ENCODE measurements at regions not wholly inside any gene's neighbourhood (a gene's known extent, or its start where the extent isn't known, plus 50 kb on each side); places are given as distances from the start of the nearest gene placed in this dataset.

GRCh38 chr11:11020747-11021149 lies 162.9 kb upstream of the ZBED5 start:
- intact Hi-C loops (cut with micrococcal nuclease), result no loop called here

GRCh38 chr11:11020219-11020726 lies 162.4 kb upstream of the ZBED5 start:
- H3K36me3 ChIP-seq (ENCODE audit: control insufficient read depth in 2 of 2, extremely low read depth in 1 of 2, insufficient read depth in 2 of 2, low read length in 2 of 2), result no peaks in the 10 kb centered on the region
- H3K4me2 ChIP-seq (ENCODE audit: insufficient read depth, low read length), result no peak overlapping the region
- no peak overlapping the region for H3K4me3 ChIP-seq (replicated peaks in 1 of 3; ENCODE audit: insufficient read depth in 1 of 3, low read depth in 1 of 3, low read length in 3 of 3)
- no peak overlapping the region for H2AFZ ChIP-seq (ENCODE audit: low read depth, low read length)
- no peaks in the 10 kb centered on the region for H3K79me2 ChIP-seq (ENCODE audit: control insufficient read depth, insufficient read depth, low read length)
- BruUV-seq (replicated peaks), result no TSS peak
- dilution Hi-C loops (cut with MboI; ENCODE audit: extremely low pct_ligation_motif_present, low sequenced_read_pairs), result no loop called here
- CTCF ChIA-PET, result interaction anchor here (0.9 to 2.5 kb wide), 15 partner anchors 7 to 768 kb away, joined by 3 to 83 read pairs (median 5); no protein-coding TSS in a partner anchor
- DNase-seq (ENCODE audit: low read depth, low spot score), result no peak
- H3K4me1 ChIP-seq (ENCODE audit: control insufficient read depth, extremely low read depth, insufficient read depth, low read length), result peaks cover 15% of the 10 kb centered on the region
- no peak overlapping the region for H3K9ac ChIP-seq (replicated peaks; ENCODE audit: extremely low read depth, insufficient read depth, low read length)
- intact Hi-C loops (cut with micrococcal nuclease), result no loop called here
- no peaks in the 10 kb centered on the region for H4K20me1 ChIP-seq (replicated peaks; ENCODE audit: control insufficient read depth, extremely low read depth, insufficient read depth, low read length)
- TF ChIP-seq POLR2AphosphoS5 (IDR thresholded peaks at IDR 0.05; ENCODE audit: insufficient read depth, low read depth, low read length), result no peak
- TF ChIP-seq POLR2A (IDR thresholded peaks at IDR 0.05; ENCODE audit: low read depth, low read length), result no peak
- no peak for TF ChIP-seq MAX (IDR thresholded peaks at IDR 0.05; ENCODE audit: insufficient read depth, insufficient read length)
- TF ChIP-seq EZH2 (IDR thresholded peaks at IDR 0.05; ENCODE audit: borderline replicate concordance, low read depth, low read length, severe bottlenecking), result no peak
- no peak for TF ChIP-seq JUN (IDR thresholded peaks at IDR 0.05; ENCODE audit: borderline replicate concordance, insufficient read depth, insufficient read length, low read depth)
- no peak for TF ChIP-seq FOS (IDR thresholded peaks at IDR 0.05; ENCODE audit: borderline replicate concordance, insufficient read depth, low read length)
- no peak for TF ChIP-seq GATA2 (IDR thresholded peaks at IDR 0.05; ENCODE audit: insufficient read depth, insufficient read length, low read depth, low read length)
- no peaks in the 10 kb centered on the region for H3K9me3 ChIP-seq (replicated peaks; ENCODE audit: control insufficient read depth, insufficient read depth, low read length)
- H3K27ac ChIP-seq (ENCODE audit: insufficient read depth, low read depth, low read length), result no peak overlapping the region
- H3K27me3 ChIP-seq (ENCODE audit: control insufficient read depth in 2 of 2, insufficient read depth in 2 of 2, low read length in 2 of 2), result peaks cover 7 to 16% of the 10 kb centered on the region in 2 experiments
- FAIRE-seq, result no peak
- POLR2A ChIA-PET, result interaction anchor here (2.2 kb wide), 1 partner anchor 212 kb away, joined by 10 read pairs; the partner anchor contains the start of gene EIF4G2
- H3K9me1 ChIP-seq (replicated peaks; ENCODE audit: control insufficient read depth, extremely low read depth, insufficient read depth, low read length), result no peaks in the 10 kb centered on the region

More at GRCh38 chr11:11020747-11021149, 162.9 kb upstream of the ZBED5 start:
- dilution Hi-C loops (cut with MboI; ENCODE audit: extremely low pct_ligation_motif_present, low sequenced_read_pairs), result no loop called here
- BruUV-seq (replicated peaks), result no TSS peak
- no peak for TF ChIP-seq CTCF (IDR thresholded peaks at IDR 0.05; ENCODE audit: extremely low read depth in 1 of 2, insufficient read depth in 1 of 2, low read depth in 1 of 2, low read length in 2 of 2)
- Histone ChIP-seq H4K20me1 (replicated peaks; ENCODE audit: control insufficient read depth, extremely low read depth, insufficient read depth, low read length) (no peaks in the 10 kb centered on the region), H3K4me3 (replicated peaks in 1 of 3; ENCODE audit: insufficient read depth in 1 of 3, low read depth in 1 of 3, low read length in 3 of 3) (no peak overlapping the region), H3K27ac (ENCODE audit: insufficient read depth, low read depth, low read length) (no peak overlapping the region), H3K4me1 (ENCODE audit: control insufficient read depth, extremely low read depth, insufficient read depth, low read length) (peaks cover 19% of the 10 kb centered on the region), H3K4me2 (ENCODE audit: insufficient read depth, low read length) (no peak overlapping the region), H3K27me3 (ENCODE audit: control insufficient read depth in 2 of 2, insufficient read depth in 2 of 2, low read length in 2 of 2) (peaks cover 7 to 13% of the 10 kb centered on the region in 2 experiments), H3K9me1 (replicated peaks; ENCODE audit: control insufficient read depth, extremely low read depth, insufficient read depth, low read length) (no peaks in the 10 kb centered on the region), H3K36me3 (ENCODE audit: control insufficient read depth in 2 of 2, extremely low read depth in 1 of 2, insufficient read depth in 2 of 2, low read length in 2 of 2) (no peaks in the 10 kb centered on the region), H3K9me3 (replicated peaks; ENCODE audit: control insufficient read depth, insufficient read depth, low read length) (no peaks in the 10 kb centered on the region), H3K79me2 (ENCODE audit: control insufficient read depth, insufficient read depth, low read length) (no peaks in the 10 kb centered on the region), H2AFZ (ENCODE audit: low read depth, low read length) (no peak overlapping the region), H3K9ac (replicated peaks; ENCODE audit: extremely low read depth, insufficient read depth, low read length) (no peak overlapping the region)
- ChIA-PET POLR2A (interaction anchor here (1.3 to 2.2 kb wide), 2 partner anchors 212 to 228 kb away, joined by 4 to 10 read pairs; partner anchors contain the start of gene EIF4G2), CTCF (interaction anchor here (0.9 to 2.5 kb wide), 17 partner anchors 10 to 767 kb away, joined by 3 to 83 read pairs (median 5); no protein-coding TSS in a partner anchor)
- FAIRE-seq, result no peak
- no peak for DNase-seq (ENCODE audit: low read depth, low spot score)
